ENCODE measurements at regions not wholly inside any gene's neighbourhood (a gene's known extent, or its start where the extent isn't known, plus 50 kb on each side); places are given as distances from the start of the nearest gene placed in this dataset.

GRCh38 chr5:158175934-158176481 lies 317.1 kb upstream of the CLINT1 start:
- H3K27ac ChIP-seq: no peak overlapping the region
- no peak overlapping the region for H3K9ac ChIP-seq (ENCODE audit: low read depth in 2 of 2, low read length in 2 of 2)
- intact Hi-C loops (cut with DNase I): loop anchor here (5.0 to 10.0 kb wide), 4 partner anchors 161 to 926 kb away; no protein-coding TSS in a partner anchor
- DNase-seq: peak; percentile 79
- no peak overlapping the region for H3K4me3 ChIP-seq
- H3K9me3 ChIP-seq: no peaks in the 10 kb centered on the region
- no peak for TF ChIP-seq CTCF (IDR thresholded peaks at IDR 0.05)
- peaks cover 6% of the 10 kb centered on the region for H3K4me1 ChIP-seq
- H3K36me3 ChIP-seq: no peaks in the 10 kb centered on the region
- H3K27me3 ChIP-seq: no peaks in the 10 kb centered on the region

- no peak overlapping the region for H3K9ac ChIP-seq (ENCODE audit: low read depth in 2 of 2, low read length in 2 of 2)
- no peak overlapping the region for H3K27ac ChIP-seq
- no peaks in the 10 kb centered on the region for H3K27me3 ChIP-seq
- intact Hi-C loops (cut with DNase I): loop anchor here (5.0 to 10.0 kb wide), 4 partner anchors 160 to 927 kb away; no protein-coding TSS in a partner anchor
- H3K4me3 ChIP-seq: no peak overlapping the region
- no peaks in the 10 kb centered on the region for H3K9me3 ChIP-seq
- no peaks in the 10 kb centered on the region for H3K36me3 ChIP-seq
- peaks cover 6% of the 10 kb centered on the region for H3K4me1 ChIP-seq
- TF ChIP-seq CTCF (IDR thresholded peaks at IDR 0.05): peak; percentile 56
- peak; percentile 87 for DNase-seq
These were observed 316.2 kb upstream of the CLINT1 start for GRCh38 chr5:158174918-158175851.

- H3K9ac ChIP-seq (ENCODE audit: low read depth in 2 of 2, low read length in 2 of 2): no peak overlapping the region
- peaks cover 6% of the 10 kb centered on the region for H3K4me1 ChIP-seq
- no peak for DNase-seq
- no peaks in the 10 kb centered on the region for H3K36me3 ChIP-seq
- TF ChIP-seq CTCF (IDR thresholded peaks at IDR 0.05): no peak
- intact Hi-C loops (cut with DNase I): loop anchor here (10.0 kb wide), 3 partner anchors 159 to 601 kb away; no protein-coding TSS in a partner anchor
- no peak overlapping the region for H3K4me3 ChIP-seq
- H3K27me3 ChIP-seq: no peaks in the 10 kb centered on the region
- no peaks in the 10 kb centered on the region for H3K9me3 ChIP-seq
- H3K27ac ChIP-seq: no peak overlapping the region
These were observed 315.1 kb upstream of the CLINT1 start for GRCh38 chr5:158174026-158174425.

- TF ChIP-seq CTCF (IDR thresholded peaks at IDR 0.05): no peak
- no peak overlapping the region for H3K27ac ChIP-seq
- H3K9ac ChIP-seq (ENCODE audit: low read depth in 2 of 2, low read length in 2 of 2): no peak overlapping the region
- no peak for DNase-seq
- H3K9me3 ChIP-seq: no peaks in the 10 kb centered on the region
- no peaks in the 10 kb centered on the region for H3K36me3 ChIP-seq
- H3K4me3 ChIP-seq: no peak overlapping the region
- peaks cover 6% of the 10 kb centered on the region for H3K4me1 ChIP-seq
- no peaks in the 10 kb centered on the region for H3K27me3 ChIP-seq
- intact Hi-C loops (cut with DNase I): loop anchor here (10.0 kb wide), 3 partner anchors 157 to 603 kb away; no protein-coding TSS in a partner anchor
These were observed 313.1 kb upstream of the CLINT1 start for GRCh38 chr5:158172005-158172404.

GRCh38 chr5:158170534-158170933 lies 311.6 kb upstream of the CLINT1 start:
- Histone ChIP-seq H3K9me3 (no peaks in the 10 kb centered on the region), H3K4me3 (no peak overlapping the region), H3K27me3 (no peaks in the 10 kb centered on the region), H3K27ac (peak overlapping the region; percentile 29), H3K36me3 (no peaks in the 10 kb centered on the region), H3K4me1 (peaks cover 6% of the 10 kb centered on the region), H3K9ac (ENCODE audit: low read depth in 2 of 2, low read length in 2 of 2) (no peak overlapping the region)
- no peak for TF ChIP-seq CTCF (IDR thresholded peaks at IDR 0.05)
- intact Hi-C loops (cut with DNase I): loop anchor here (10.0 kb wide), 3 partner anchors 156 to 604 kb away; no protein-coding TSS in a partner anchor
- DNase-seq: peak; percentile 39

Measured in colonic mucosa (tissue), 4 donors.